PFSK-1 (cell line): ENCODE measurements at regions not wholly inside any gene's neighbourhood (a gene's known extent, or its start where the extent isn't known, plus 50 kb on each side); places are given as distances from the start of the nearest gene placed in this dataset.

Experiments used
- FOXP2 ChIP-seq: optimal IDR thresholded peaks from 2 replicates; pipeline ENCODE3; 2011; ENCODE audit warnings: borderline replicate concordance, control low read depth, inconsistent platforms; ENCODE audit not compliant: insufficient read depth; ENCODE audit errors: extremely low read length, extremely low read depth
- POLR2AphosphoS5 ChIP-seq: IDR thresholded peaks from 2 replicates; pipeline ENCODE4 v1.6.1; 2012; ENCODE audit warnings: low read depth, mild to moderate bottlenecking, control low read depth, low read length, moderate library complexity
- SIN3A ChIP-seq: IDR thresholded peaks from 2 replicates; pipeline ENCODE4 v1.6.1; 2012; ENCODE audit warnings: mild to moderate bottlenecking, low read length, moderate library complexity, borderline replicate concordance; ENCODE audit not compliant: insufficient read depth
- TAF1 ChIP-seq: IDR thresholded peaks from 2 replicates; pipeline ENCODE4 v1.6.1; 2012; ENCODE audit warnings: low read length, control low read depth, borderline replicate concordance; ENCODE audit not compliant: insufficient read depth
- TF ChIP-seq, protein P1 (sequence below), 2 experiments: IDR thresholded peaks; 2 replicates each; pipeline versions ENCODE4 v1.6.1 to v1.8.0; 2011 to 2012; ENCODE audit warnings: low read depth in 2 of 2, low read length in 2 of 2, control low read depth in 1 of 2, inconsistent platforms in 1 of 2, mild to moderate bottlenecking in 1 of 2, moderate library complexity in 1 of 2; ENCODE audit not compliant: insufficient read depth in 1 of 2

- TF ChIP-seq, protein P1, sequence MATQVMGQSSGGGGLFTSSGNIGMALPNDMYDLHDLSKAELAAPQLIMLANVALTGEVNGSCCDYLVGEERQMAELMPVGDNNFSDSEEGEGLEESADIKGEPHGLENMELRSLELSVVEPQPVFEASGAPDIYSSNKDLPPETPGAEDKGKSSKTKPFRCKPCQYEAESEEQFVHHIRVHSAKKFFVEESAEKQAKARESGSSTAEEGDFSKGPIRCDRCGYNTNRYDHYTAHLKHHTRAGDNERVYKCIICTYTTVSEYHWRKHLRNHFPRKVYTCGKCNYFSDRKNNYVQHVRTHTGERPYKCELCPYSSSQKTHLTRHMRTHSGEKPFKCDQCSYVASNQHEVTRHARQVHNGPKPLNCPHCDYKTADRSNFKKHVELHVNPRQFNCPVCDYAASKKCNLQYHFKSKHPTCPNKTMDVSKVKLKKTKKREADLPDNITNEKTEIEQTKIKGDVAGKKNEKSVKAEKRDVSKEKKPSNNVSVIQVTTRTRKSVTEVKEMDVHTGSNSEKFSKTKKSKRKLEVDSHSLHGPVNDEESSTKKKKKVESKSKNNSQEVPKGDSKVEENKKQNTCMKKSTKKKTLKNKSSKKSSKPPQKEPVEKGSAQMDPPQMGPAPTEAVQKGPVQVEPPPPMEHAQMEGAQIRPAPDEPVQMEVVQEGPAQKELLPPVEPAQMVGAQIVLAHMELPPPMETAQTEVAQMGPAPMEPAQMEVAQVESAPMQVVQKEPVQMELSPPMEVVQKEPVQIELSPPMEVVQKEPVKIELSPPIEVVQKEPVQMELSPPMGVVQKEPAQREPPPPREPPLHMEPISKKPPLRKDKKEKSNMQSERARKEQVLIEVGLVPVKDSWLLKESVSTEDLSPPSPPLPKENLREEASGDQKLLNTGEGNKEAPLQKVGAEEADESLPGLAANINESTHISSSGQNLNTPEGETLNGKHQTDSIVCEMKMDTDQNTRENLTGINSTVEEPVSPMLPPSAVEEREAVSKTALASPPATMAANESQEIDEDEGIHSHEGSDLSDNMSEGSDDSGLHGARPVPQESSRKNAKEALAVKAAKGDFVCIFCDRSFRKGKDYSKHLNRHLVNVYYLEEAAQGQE (IDR thresholded peaks at IDR 0.05; ENCODE audit: insufficient read depth in 1 of 2, low read depth in 2 of 2, low read length in 2 of 2): no peak
- no peak for TF ChIP-seq FOXP2
- no peak for TF ChIP-seq POLR2AphosphoS5
- TF ChIP-seq SIN3A: no peak
- TF ChIP-seq TAF1: no peak
Observed at GRCh38 chr12:127579446-127579845, 687.5 kb upstream of the TMEM132C start.
